Fibroblast of villous mesenchyme (primary cell): ENCODE measurements at regions not wholly inside any gene's neighbourhood (a gene's known extent, or its start where the extent isn't known, plus 50 kb on each side); places are given as distances from the start of the nearest gene placed in this dataset.

Experiments
- DNase-seq: peaks from one replicate; pipeline ENCODE4 v3.0.0-alpha.2; 2010; ENCODE audit warnings: low read depth
- H3K4me3 ChIP-seq: 2 replicates; pipeline ENCODE4 v1.5.1; 2011; ENCODE audit warnings: low read depth, mild to moderate bottlenecking, low read length
- TF ChIP-seq, protein P1 (sequence below): IDR thresholded peaks from 2 replicates; pipeline ENCODE4 v1.5.1; 2012; ENCODE audit warnings: low read depth, mild to moderate bottlenecking, low read length; ENCODE audit not compliant: insufficient read depth

GRCh38 chr1:30153743-30154449 is 569.5 kb downstream of the MATN1 start:
- TF ChIP-seq, protein P1, sequence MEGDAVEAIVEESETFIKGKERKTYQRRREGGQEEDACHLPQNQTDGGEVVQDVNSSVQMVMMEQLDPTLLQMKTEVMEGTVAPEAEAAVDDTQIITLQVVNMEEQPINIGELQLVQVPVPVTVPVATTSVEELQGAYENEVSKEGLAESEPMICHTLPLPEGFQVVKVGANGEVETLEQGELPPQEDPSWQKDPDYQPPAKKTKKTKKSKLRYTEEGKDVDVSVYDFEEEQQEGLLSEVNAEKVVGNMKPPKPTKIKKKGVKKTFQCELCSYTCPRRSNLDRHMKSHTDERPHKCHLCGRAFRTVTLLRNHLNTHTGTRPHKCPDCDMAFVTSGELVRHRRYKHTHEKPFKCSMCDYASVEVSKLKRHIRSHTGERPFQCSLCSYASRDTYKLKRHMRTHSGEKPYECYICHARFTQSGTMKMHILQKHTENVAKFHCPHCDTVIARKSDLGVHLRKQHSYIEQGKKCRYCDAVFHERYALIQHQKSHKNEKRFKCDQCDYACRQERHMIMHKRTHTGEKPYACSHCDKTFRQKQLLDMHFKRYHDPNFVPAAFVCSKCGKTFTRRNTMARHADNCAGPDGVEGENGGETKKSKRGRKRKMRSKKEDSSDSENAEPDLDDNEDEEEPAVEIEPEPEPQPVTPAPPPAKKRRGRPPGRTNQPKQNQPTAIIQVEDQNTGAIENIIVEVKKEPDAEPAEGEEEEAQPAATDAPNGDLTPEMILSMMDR, result no peak
- no peak for DNase-seq
- H3K4me3 ChIP-seq, result no peak overlapping the region

DNA sequence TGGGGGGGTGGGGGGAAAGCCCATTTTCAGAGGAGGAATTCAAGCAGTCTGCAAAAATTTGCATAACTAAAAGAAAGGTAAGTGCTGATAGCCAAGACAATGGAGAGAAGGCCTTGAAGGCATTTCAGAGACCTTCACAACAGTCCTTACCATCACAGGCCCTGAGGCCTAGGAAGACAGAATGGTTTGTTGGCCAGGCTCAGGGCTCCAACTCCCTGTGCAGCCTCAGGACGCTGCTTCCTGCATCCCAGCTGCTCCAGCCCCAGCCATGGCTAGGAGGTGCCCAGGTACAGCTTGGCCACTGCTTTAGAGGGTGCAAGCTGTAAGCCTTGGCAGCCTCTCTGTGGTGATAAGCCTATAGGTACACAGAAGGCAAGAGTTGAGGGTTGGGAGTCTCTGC is 571.6 kb downstream of the MATN1 start:
- no peak for DNase-seq
- TF ChIP-seq, protein P1, result no peak
- H3K4me3 ChIP-seq, result no peak overlapping the region

- TF ChIP-seq, protein P1, result no peak
- DNase-seq, result no peak
- H3K4me3 ChIP-seq, result no peak overlapping the region
These were observed 572.3 kb downstream of the MATN1 start for GRCh38 chr1:30151119-30151518.

- TF ChIP-seq, protein P1, result no peak
- DNase-seq, result no peak
- no peak overlapping the region for H3K4me3 ChIP-seq
These were observed 574.2 kb downstream of the MATN1 start for GRCh38 chr1:30149226-30149625.

- TF ChIP-seq, protein P1, result no peak
- H3K4me3 ChIP-seq, result no peak overlapping the region
- DNase-seq, result no peak
These were observed 574.7 kb downstream of the MATN1 start for GRCh38 chr1:30148676-30149075.

GRCh38 chr1:30147188-30147587 is 576.2 kb downstream of the MATN1 start:
- H3K4me3 ChIP-seq, result no peak overlapping the region
- TF ChIP-seq, protein P1, result no peak
- no peak for DNase-seq

- no peak for DNase-seq
- no peak overlapping the region for H3K4me3 ChIP-seq
- TF ChIP-seq, protein P1, result no peak
These were observed 576.9 kb downstream of the MATN1 start for GRCh38 chr1:30146448-30146847.
